ENCODE measurements at regions not wholly inside any gene's neighbourhood (a gene's known extent, or its start where the extent isn't known, plus 50 kb on each side); places are given as distances from the start of the nearest gene placed in this dataset.
A peak's percentile ranks its signal among the peaks of the same experiment; 100 is the strongest.

- Histone ChIP-seq H3K23me2 (ENCODE audit: insufficient read length, low read depth, low read length, poor library complexity, severe bottlenecking) (no peaks in the 10 kb centered on the region), H4K8ac (replicated peaks; ENCODE audit: insufficient read length, low read depth, low read length) (no peak overlapping the region), H3K4me1 (ENCODE audit: insufficient read depth, low read length) (no peaks in the 10 kb centered on the region), H3K56ac (ENCODE audit: insufficient read length, low read depth, low read length) (no peak overlapping the region), H3K23ac (ENCODE audit: insufficient read length, low read depth, low read length) (no peak overlapping the region), H3K9me3 (ENCODE audit: control insufficient read depth, low read depth, low read length) (no peaks in the 10 kb centered on the region), H2BK20ac (ENCODE audit: low read depth, low read length, poor library complexity, severe bottlenecking) (no peak overlapping the region), H3K9ac (ENCODE audit: extremely low read depth, insufficient read length, low read length) (no peak overlapping the region), H3K79me1 (ENCODE audit: insufficient read depth, low read depth, low read length, poor library complexity, severe bottlenecking) (no peaks in the 10 kb centered on the region), H3K79me2 (ENCODE audit: insufficient read depth, low read length) (no peaks in the 10 kb centered on the region), H2BK15ac (ENCODE audit: low read depth, low read length) (no peak overlapping the region), H2AFZ (ENCODE audit: low read length) (no peak overlapping the region), H3K14ac (ENCODE audit: insufficient read depth, low read length) (no peak overlapping the region), H3T11ph (ENCODE audit: low read length) (no peak overlapping the region), H4K20me1 (ENCODE audit: control insufficient read depth, insufficient read depth, insufficient read length) (no peaks in the 10 kb centered on the region), H2AK5ac (ENCODE audit: insufficient read length, low read length) (no peak overlapping the region), H3K18ac (ENCODE audit: insufficient read length, low read depth, low read length) (no peak overlapping the region), H3K27me3 (ENCODE audit: insufficient read depth, low read length) (no peaks in the 10 kb centered on the region), H2BK5ac (ENCODE audit: insufficient read length, low read length) (no peak overlapping the region), H3K4ac (ENCODE audit: low read depth, low read length) (no peak overlapping the region), H3K4me2 (ENCODE audit: insufficient read depth, insufficient read length, low read length) (no peak overlapping the region), H3K27ac (ENCODE audit: insufficient read length, low read depth, low read length) (no peak overlapping the region), H4K91ac (ENCODE audit: insufficient read length, low read depth, low read length) (no peak overlapping the region), H4K5ac (ENCODE audit: insufficient read length, low read depth, low read length) (no peak overlapping the region), H2BK12ac (ENCODE audit: insufficient read length, low read depth, low read length) (no peak overlapping the region), H2BK120ac (ENCODE audit: low read depth, low read length, poor library complexity, severe bottlenecking) (no peak overlapping the region)
- Mint-ChIP-seq H3K27ac (peak overlapping the region in 1 of 3 experiments; percentile 53; a peak in 1 of 7 replicates), H3K4me3 (no peak overlapping the region), H3K9me3 (peaks cover 0 to under 1% of the 10 kb centered on the region in 2 experiments; a peak in 2 of 5 replicates), H3K36me3 (ENCODE audit: insufficient read depth in 1 of 3, low read depth in 3 of 3) (no peaks in the 10 kb centered on the region; a peak in 1 of 7 replicates), H3K4me1 (no peaks in the 10 kb centered on the region; a peak in 1 of 4 replicates), H3K27me3 (ENCODE audit: low read depth) (no peaks in the 10 kb centered on the region)
- no peak for DNase-seq
- WGBS (ENCODE audit: extremely low coverage, insufficient read length, low lambda C conversion rate): no CpG with 5 or more reads among the region's 6 CpGs
- TF ChIP-seq CTCF (conservative IDR thresholded peaks at IDR 0.05): no peak
These were observed 801.1 kb upstream of the SLC35B3 start for GRCh38 chr6:9236443-9236842.

All from H9 (cell line).